Activated naive CD4-positive, alpha-beta T cell treated with anti-CD3 and anti-CD28 coated beads for 36 hours (primary cell): ENCODE measurements at regions not wholly inside any gene's neighbourhood (a gene's known extent, or its start where the extent isn't known, plus 50 kb on each side); places are given as distances from the start of the nearest gene placed in this dataset.

Source experiments
- CTCF ChIA-PET: fragments of 350-600 bp; sonication (Branson Sonifier 250); formaldehyde crosslinking; loops from one replicate; lab custom pipeline; 2021; ENCODE audit warnings: antibody characterized with exemption; lab: Charles Lee
- DNase-seq: peaks from one replicate; pipeline ENCODE4 v3.0.0-alpha.2; 2020
- H3K27ac Mint-ChIP-seq: one replicate; pipeline ENCODE4 v1.8.0; 2021; ENCODE audit warnings: mild to moderate bottlenecking, mixed read lengths
- H3K27me3 Mint-ChIP-seq: one replicate; pipeline ENCODE4 v1.8.0; 2021; ENCODE audit warnings: low read depth, mixed read lengths
- H3K36me3 Mint-ChIP-seq: one replicate; pipeline ENCODE4 v1.8.0; 2021; ENCODE audit warnings: low read depth, mixed read lengths
- H3K4me1 Mint-ChIP-seq: one replicate; pipeline ENCODE4 v1.8.0; 2021; ENCODE audit warnings: low read depth, mixed read lengths
- H3K4me3 Mint-ChIP-seq: one replicate; pipeline ENCODE4 v1.8.0; 2021; ENCODE audit warnings: mild to moderate bottlenecking, moderate library complexity, mixed read lengths
- H3K9me3 Mint-ChIP-seq: one replicate; pipeline ENCODE4 v1.8.0; 2021; ENCODE audit warnings: mixed read lengths
- intact Hi-C: fragments of 100-400 bp; cut with micrococcal nuclease; formaldehyde crosslinking; loops from one replicate; pipeline ENCODE4 v1.15.1; 2023

DNA sequence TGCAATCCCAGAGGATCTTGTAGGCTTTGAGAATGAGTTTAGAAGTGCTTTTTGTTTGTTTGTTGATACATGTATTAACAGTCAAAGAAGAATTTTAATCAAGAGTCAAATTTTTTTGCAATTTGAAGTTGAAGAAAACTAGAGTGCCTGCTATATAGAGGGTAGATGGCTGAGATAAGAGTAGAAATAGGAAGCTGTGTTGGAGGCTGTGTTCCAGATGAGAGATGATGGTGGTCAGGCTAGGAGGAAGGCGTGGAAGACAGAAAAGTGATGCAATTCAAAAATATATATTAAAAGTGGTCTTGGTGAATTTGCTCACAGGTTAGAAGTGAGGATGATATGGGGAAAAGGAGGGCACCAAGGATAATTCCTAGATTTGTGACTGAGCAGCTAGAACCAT is 978.3 kb downstream of the BCL11A start:
- no peaks in the 10 kb centered on the region for H3K27me3 Mint-ChIP-seq
- CTCF ChIA-PET, result no interaction called here

DNA sequence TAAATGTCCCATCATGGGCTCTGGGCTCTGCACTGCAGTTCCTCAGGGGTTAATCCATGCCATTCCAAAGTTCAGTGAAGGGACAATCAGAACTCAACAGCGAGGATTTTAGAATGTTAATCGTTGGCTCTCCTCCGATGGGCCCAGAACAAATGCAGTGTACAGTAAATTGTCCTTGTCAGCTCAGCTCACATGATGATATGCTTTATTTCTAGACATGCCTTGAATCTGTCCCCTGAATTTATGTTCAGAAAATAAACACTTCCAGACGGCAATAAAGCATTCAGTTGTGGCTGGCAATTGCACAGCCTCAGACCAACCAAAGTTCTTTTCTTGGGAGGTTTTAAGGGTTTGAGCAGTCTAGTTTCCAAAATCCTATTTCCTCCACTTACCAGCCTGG is 981.2 kb downstream of the BCL11A start:
- H3K27me3 Mint-ChIP-seq, result peaks cover 1% of the 10 kb centered on the region
- no peaks in the 10 kb centered on the region for H3K9me3 Mint-ChIP-seq
- no peak overlapping the region for H3K27ac Mint-ChIP-seq
- intact Hi-C loops, result no loop called here
- no peak overlapping the region for H3K4me3 Mint-ChIP-seq
- DNase-seq, result no peak
- CTCF ChIA-PET, result no interaction called here
- no peaks in the 10 kb centered on the region for H3K4me1 Mint-ChIP-seq
- no peaks in the 10 kb centered on the region for H3K36me3 Mint-ChIP-seq

More for the DNA sequence above, 978.3 kb downstream of the BCL11A start:
- H3K4me3 Mint-ChIP-seq, result no peak overlapping the region
- H3K27ac Mint-ChIP-seq, result no peak overlapping the region
- DNase-seq, result no peak
- H3K9me3 Mint-ChIP-seq, result no peaks in the 10 kb centered on the region
- intact Hi-C loops, result no loop called here
- no peaks in the 10 kb centered on the region for H3K36me3 Mint-ChIP-seq
- no peaks in the 10 kb centered on the region for H3K4me1 Mint-ChIP-seq

DNA sequence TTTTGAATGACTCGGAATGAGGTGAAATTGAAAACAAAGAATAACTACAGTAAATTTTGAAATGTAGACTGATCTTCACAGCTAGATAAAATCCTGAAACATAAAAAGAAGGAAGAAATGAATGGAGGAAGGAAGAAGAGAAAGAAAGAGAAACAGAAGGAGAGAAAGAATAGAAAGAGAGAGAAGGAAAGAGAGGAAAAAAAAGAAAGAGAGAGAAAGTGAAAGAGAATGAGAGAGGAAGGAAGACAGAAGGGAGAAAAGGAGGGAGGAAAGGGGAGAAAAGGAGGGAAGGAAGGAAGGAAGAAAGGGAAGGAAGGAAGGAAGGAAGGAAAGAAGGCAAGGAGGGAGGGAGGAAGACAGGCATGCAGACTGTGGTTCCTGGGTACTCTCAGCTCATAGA is 982.6 kb downstream of the BCL11A start:
- Mint-ChIP-seq H3K4me1 (no peaks in the 10 kb centered on the region), H3K27ac (no peak overlapping the region), H3K4me3 (no peak overlapping the region), H3K9me3 (no peaks in the 10 kb centered on the region), H3K27me3 (peaks cover 1% of the 10 kb centered on the region), H3K36me3 (no peaks in the 10 kb centered on the region)
- CTCF ChIA-PET, result interaction anchor here (0.7 kb wide), 1 partner anchor 17 kb away, joined by 3 read pairs; no protein-coding TSS in a partner anchor
- intact Hi-C loops, result no loop called here
- no peak for DNase-seq

DNA sequence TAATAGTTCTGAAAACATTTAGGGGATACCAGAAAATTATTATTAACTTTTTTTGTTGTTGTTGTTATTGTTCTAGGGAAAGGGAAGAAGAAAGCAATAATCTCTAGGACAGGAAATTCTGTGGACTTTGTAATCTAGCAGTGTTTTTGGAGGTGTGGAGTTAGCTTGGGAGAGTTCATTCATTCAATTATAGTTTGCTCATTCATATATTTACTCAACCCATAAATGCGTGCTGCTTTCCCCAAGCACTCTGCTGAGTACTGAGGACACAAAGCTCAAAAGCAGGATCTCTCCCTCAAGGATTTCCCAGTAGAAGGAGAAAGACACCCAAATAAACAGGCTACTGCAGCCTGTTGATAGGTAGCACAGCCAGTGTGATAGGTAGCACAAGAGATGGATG is 984.3 kb downstream of the BCL11A start:
- DNase-seq, result no peak
- Mint-ChIP-seq H3K4me1 (no peaks in the 10 kb centered on the region), H3K9me3 (no peaks in the 10 kb centered on the region), H3K4me3 (no peak overlapping the region), H3K27ac (no peak overlapping the region), H3K27me3 (peaks cover 1% of the 10 kb centered on the region), H3K36me3 (no peaks in the 10 kb centered on the region)
- intact Hi-C loops, result no loop called here
- CTCF ChIA-PET, result no interaction called here

DNA sequence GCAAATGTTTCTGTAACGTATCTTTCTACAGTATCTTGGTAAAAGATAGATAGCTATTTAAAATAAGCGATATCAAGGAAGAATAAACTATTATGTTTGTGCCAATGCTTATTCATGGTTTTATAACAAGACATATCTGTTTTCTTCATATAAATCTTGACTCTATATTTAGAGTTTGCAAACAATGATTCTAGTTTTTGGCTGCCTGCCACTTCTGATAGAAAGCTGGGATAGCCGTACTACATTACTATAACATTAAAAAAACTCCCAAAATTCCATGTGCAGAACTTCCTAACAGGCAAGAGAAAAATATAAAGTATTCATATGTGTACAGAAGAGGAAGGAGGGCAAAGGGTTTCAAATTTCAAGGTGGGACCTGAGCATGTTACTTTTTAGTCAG is 985.0 kb downstream of the BCL11A start:
- Mint-ChIP-seq H3K27me3 (peaks cover 1% of the 10 kb centered on the region), H3K27ac (no peak overlapping the region), H3K4me1 (no peaks in the 10 kb centered on the region), H3K9me3 (no peaks in the 10 kb centered on the region), H3K36me3 (no peaks in the 10 kb centered on the region), H3K4me3 (no peak overlapping the region)
- intact Hi-C loops, result no loop called here
- DNase-seq, result no peak
- CTCF ChIA-PET, result no interaction called here

DNA sequence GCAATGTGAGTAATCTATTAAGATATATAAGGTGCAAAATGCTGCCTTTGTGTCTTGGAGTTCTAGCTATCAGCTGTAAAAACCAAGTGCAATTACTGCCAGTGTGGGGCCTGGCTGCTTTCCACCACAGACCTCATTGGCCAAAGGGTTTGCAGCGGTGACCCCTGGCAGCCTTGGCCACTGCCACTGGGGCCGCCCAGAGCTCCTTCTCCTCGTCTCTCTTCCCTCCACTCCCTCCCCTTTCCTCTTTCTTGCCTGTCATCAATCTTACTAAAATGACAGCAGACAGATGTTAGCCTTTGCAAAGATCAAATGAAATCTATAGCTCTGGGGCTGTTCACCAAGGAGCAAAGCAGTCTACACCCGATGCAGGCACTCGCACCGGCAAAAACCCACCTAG is 986.3 kb downstream of the BCL11A start:
- Mint-ChIP-seq H3K4me3 (no peak overlapping the region), H3K9me3 (no peaks in the 10 kb centered on the region), H3K27me3 (peaks cover 1% of the 10 kb centered on the region), H3K4me1 (no peaks in the 10 kb centered on the region), H3K27ac (no peak overlapping the region), H3K36me3 (no peaks in the 10 kb centered on the region)
- intact Hi-C loops, result no loop called here
- no peak for DNase-seq
- CTCF ChIA-PET, result no interaction called here

DNA sequence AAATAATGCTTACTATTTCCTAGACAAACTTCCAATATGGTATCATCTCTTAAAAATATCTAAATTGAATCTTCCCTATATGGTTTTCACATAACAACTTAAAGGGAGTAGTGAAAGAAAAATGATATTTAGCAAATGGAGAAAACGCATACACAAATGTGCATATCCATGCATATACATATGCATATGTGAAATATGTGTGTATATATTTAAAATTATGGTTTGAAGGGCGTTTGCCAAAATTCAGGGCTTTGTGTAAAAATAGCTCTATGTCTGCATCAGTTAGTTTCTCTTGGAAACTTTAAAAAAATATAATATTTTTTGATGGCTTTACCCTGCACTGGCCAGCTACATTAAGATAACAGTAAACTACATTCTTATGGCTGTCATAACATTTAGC is 986.7 kb downstream of the BCL11A start:
- intact Hi-C loops, result no loop called here
- DNase-seq, result no peak
- H3K4me1 Mint-ChIP-seq, result no peaks in the 10 kb centered on the region
- no peak overlapping the region for H3K27ac Mint-ChIP-seq
- H3K9me3 Mint-ChIP-seq, result no peaks in the 10 kb centered on the region
- CTCF ChIA-PET, result no interaction called here
- no peaks in the 10 kb centered on the region for H3K36me3 Mint-ChIP-seq
- H3K4me3 Mint-ChIP-seq, result no peak overlapping the region
- peaks cover 1% of the 10 kb centered on the region for H3K27me3 Mint-ChIP-seq

DNA sequence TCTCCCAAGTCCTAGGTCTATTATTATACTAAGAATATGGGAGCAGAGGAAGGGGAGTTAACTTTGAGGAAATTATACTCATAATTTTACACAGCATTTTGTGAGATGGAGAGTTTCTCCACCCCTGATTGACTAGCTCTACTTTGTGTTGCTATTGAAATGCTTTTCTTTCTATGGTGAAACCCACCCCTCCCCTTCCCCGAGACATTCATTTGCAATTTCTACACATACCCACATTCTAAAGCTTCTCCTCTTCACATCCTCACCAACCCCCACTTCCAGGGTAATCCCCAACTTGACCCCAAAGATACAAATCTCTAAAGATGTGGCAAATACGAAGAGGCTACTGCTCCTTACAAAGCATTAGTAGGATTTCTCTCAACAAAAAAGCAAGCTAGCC is 992.2 kb downstream of the BCL11A start:
- Mint-ChIP-seq H3K4me3 (no peak overlapping the region), H3K27me3 (peaks cover 2% of the 10 kb centered on the region), H3K4me1 (no peaks in the 10 kb centered on the region), H3K36me3 (no peaks in the 10 kb centered on the region), H3K27ac (no peak overlapping the region), H3K9me3 (peaks cover under 1% of the 10 kb centered on the region)
- CTCF ChIA-PET, result no interaction called here
- no peak for DNase-seq
- intact Hi-C loops, result no loop called here

DNA sequence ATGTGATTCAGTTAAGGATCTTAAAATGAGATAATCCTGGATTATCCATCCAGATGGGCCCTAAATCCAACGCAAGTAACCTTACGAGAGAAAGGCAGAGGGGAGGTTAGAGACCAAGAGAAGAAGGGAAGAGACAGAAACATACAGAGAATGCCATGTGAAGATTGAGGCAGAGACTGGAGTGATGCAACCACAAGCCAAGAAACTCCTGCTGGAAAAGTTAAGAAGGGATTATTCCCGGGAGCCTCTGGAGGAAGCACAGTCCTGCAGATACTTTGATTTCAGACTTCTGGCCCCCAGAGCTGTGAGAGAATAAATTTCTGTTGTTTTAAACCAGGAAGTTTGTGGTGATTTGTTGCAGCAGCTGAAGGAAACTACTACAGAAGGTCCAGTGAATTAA is 992.7 kb downstream of the BCL11A start:
- H3K4me3 Mint-ChIP-seq, result no peak overlapping the region
- H3K4me1 Mint-ChIP-seq, result no peaks in the 10 kb centered on the region
- H3K27ac Mint-ChIP-seq, result no peak overlapping the region
- intact Hi-C loops, result no loop called here
- CTCF ChIA-PET, result no interaction called here
- H3K9me3 Mint-ChIP-seq, result peaks cover 2% of the 10 kb centered on the region
- H3K27me3 Mint-ChIP-seq, result peaks cover 2% of the 10 kb centered on the region
- no peak for DNase-seq
- H3K36me3 Mint-ChIP-seq, result peaks cover 1% of the 10 kb centered on the region

DNA sequence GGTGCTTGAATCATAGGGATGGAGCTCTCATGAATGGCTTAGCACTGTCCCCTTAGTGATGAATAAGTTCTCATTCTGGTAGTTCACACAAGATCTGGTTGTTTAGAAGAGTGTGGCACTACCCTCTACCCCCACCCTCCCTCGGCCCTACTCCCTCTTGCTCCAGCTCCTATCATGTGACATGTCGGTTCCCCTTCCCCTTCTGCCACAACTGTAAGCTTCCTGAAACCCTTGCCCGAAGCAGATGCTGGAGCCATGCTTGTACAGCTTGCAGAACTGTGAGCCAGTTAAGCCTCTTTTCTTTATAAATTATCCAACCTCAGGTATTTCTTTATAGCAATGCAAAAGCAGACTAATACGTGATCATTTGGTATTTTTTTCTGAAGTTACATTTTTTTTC is 1012.6 kb downstream of the BCL11A start:
- Mint-ChIP-seq H3K9me3 (no peaks in the 10 kb centered on the region), H3K36me3 (no peaks in the 10 kb centered on the region), H3K4me3 (no peak overlapping the region), H3K4me1 (no peaks in the 10 kb centered on the region), H3K27me3 (peaks cover 6% of the 10 kb centered on the region), H3K27ac (no peak overlapping the region)
- DNase-seq, result no peak
- CTCF ChIA-PET, result no interaction called here
- intact Hi-C loops, result no loop called here

DNA sequence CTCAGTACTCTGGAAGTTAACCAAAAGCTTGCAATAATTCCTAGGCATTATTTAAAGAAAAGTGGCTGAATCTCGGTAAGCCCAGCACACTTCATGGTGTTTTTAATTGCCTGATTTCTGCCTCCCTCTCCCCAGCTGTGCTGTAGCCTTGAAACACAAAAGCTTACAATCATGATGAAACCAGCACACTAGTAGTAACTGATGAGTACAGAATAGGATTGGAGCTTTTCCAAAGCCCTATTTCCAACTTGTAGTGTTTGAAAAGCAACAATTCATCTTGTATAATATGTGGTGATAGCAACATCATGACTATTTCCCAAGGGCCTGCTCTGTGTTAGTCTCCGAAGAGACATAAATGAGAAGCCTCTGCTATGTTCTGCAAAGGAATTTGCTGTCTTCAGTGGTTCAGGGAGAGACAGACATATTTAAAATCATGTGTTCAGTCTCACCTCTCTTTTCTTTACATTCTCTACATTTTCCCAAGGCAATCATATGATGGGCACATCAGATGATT is 1015.0 kb downstream of the BCL11A start:
- H3K27me3 Mint-ChIP-seq, result peaks cover 6% of the 10 kb centered on the region

DNA sequence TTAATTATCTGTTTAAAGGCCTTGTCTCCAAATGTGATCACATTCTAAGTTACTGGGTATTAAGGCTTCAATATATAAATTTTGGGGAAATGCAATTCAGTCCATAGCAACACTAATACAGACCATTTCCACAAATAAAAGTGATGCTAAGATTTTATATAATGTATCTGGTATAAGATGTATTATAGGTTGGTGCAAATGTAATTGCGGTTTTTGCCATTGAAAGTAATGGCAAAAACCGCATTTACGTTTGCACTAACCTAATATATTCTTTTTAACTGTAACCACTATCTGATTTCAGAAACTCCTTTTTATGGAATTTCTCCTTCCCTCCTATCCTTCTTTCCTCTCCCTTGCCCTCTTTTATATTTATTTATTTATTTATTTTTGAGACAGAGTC is 1020.6 kb downstream of the BCL11A start:
- CTCF ChIA-PET, result no interaction called here
- Mint-ChIP-seq H3K4me1 (no peaks in the 10 kb centered on the region), H3K4me3 (no peak overlapping the region), H3K27ac (no peak overlapping the region), H3K36me3 (no peaks in the 10 kb centered on the region), H3K27me3 (no peaks in the 10 kb centered on the region), H3K9me3 (peaks cover 7% of the 10 kb centered on the region)
- no peak for DNase-seq
- intact Hi-C loops, result no loop called here

More for the DNA sequence above, 1015.0 kb downstream of the BCL11A start:
- H3K4me3 Mint-ChIP-seq, result no peak overlapping the region
- intact Hi-C loops, result no loop called here
- no peaks in the 10 kb centered on the region for H3K36me3 Mint-ChIP-seq
- H3K9me3 Mint-ChIP-seq, result no peaks in the 10 kb centered on the region
- CTCF ChIA-PET, result interaction anchor here (1.3 kb wide), 1 partner anchor 35 kb away, joined by 3 read pairs; no protein-coding TSS in a partner anchor
- DNase-seq, result no peak
- H3K27ac Mint-ChIP-seq, result no peak overlapping the region
- no peaks in the 10 kb centered on the region for H3K4me1 Mint-ChIP-seq

DNA sequence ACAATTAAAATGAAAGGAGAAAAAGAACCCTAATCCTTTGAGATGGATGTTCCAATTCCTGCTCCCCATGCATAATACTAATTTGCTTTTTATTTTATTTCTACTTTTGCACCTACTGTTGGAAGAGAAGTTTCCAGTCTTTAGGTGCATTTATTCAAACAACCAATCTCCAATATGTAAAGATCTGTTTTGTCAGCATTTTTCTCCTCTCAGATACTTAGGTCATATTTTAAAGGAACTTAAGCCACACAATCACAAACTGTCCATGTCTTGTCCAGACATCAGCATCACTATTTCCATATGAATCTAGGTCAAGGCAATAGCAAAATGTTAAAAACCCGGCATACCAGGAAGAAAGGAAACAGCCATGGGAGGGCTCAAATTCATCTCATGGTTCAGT is 1023.2 kb downstream of the BCL11A start:
- CTCF ChIA-PET, result no interaction called here
- no peak for DNase-seq
- Mint-ChIP-seq H3K27me3 (peaks cover 2% of the 10 kb centered on the region), H3K4me1 (no peaks in the 10 kb centered on the region), H3K27ac (no peak overlapping the region), H3K36me3 (no peaks in the 10 kb centered on the region), H3K9me3 (peaks cover 12% of the 10 kb centered on the region), H3K4me3 (no peak overlapping the region)
- intact Hi-C loops, result no loop called here

DNA sequence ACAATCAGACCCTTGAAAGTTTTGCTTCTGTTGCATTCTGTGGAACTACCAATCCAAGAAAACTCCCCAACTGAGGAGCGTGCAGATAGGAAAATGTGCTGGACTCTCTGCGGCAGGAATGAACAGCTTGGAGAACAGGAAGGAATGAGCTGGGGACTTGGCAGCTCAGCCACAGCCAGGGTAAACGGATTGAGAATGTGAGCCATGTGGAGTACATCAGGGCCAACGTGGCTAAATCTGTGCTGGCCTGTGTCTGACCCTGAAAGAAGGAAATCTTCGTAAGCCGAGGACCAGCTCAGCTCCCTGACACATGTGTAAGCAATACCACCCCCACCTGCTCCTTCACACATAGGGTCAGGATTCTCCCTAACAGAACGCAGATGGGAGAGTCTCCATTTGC is 1023.7 kb downstream of the BCL11A start:
- no peaks in the 10 kb centered on the region for H3K36me3 Mint-ChIP-seq
- peaks cover 12% of the 10 kb centered on the region for H3K9me3 Mint-ChIP-seq
- no peak for DNase-seq
- peaks cover 2% of the 10 kb centered on the region for H3K27me3 Mint-ChIP-seq
- H3K4me3 Mint-ChIP-seq, result no peak overlapping the region
- intact Hi-C loops, result no loop called here
- CTCF ChIA-PET, result no interaction called here
- H3K27ac Mint-ChIP-seq, result no peak overlapping the region
- no peaks in the 10 kb centered on the region for H3K4me1 Mint-ChIP-seq
